GM19239 (cell line): ENCODE measurements at regions not wholly inside any gene's neighbourhood (a gene's known extent, or its start where the extent isn't known, plus 50 kb on each side); places are given as distances from the start of the nearest gene placed in this dataset.
"Not testable (repeated sequence)": the region's sequence is repeated elsewhere in the genome, so short reads cannot be mapped to it uniquely, and the experiment has no call there.

Source experiments
- DNase-seq: peaks from one replicate; pipeline ENCODE4 v3.0.0; 2011; ENCODE audit warnings: low spot score; ENCODE audit not compliant: insufficient read length
- FAIRE-seq: peaks from 2 replicates; lab custom pipeline; 2011; peaks lifted over from hg19 to GRCh38; lab: Jason Lieb, UNC

DNA sequence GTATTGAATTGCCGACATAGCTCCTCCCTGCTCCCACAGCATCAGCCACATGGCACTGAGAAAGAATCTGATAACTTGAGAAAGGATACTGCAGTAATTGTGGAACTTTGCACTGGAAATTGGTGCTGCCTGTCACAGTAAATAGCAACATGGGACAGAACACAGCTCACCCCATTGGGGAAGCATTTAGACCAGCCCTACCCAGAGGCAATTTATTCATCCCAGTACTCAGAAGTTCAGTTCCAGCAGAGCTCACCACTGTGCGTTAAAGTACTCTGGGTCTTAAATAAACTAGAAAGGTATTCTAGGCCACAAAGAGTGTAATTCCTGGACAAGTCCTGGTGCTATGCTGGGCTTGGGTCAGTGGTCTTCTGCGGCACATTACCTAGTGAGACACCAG lies 347.1 kb downstream of the PYDC2 start:
- DNase-seq (no peak), FAIRE-seq (no peak)

- DNase-seq, result no peak
- no peak for FAIRE-seq
Measured at GRCh38 chr3:191809326-191809949, 348.5 kb downstream of the PYDC2 start.

DNA sequence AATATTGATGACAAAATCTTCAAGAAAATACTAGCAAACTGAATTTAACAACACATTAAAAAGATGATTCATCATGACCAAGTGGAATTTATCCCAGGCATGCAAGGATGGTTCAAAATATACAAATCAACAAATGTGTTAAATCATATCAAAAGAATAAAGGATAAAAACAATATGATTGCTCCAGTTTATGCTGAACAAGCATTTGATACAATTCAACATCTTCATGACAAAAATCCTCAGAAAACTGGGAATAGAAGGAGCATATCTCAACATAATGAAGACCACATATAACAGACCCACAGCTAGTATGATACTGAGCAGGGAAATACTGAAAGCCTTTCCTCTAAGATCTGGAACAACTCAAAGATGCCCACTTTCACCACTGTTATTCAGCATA lies 352.3 kb downstream of the PYDC2 start:
- DNase-seq (no peak), FAIRE-seq (no peak)

- no peak for DNase-seq
- no peak for FAIRE-seq
Measured at GRCh38 chr3:191848818-191849217, 387.9 kb downstream of the PYDC2 start.

DNA sequence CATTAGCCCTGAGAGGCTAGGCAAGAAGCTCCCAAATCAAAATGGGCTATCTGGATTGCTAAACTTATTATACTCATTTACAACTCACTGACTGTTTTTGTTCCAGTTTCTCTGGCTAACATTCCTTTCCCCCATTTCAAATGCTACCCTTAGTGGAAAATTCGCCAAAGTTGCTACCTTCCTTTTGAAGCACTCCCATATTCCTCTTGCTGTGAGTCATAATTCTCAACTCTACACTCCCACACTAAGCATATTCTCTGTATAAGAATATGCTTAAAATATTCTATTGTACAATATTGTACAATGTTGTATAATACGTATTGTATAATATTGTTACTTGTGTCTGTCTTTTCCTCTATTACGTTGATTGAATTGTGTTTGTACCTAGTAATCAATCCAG lies 398.6 kb downstream of the PYDC2 start:
- no peak for DNase-seq
- FAIRE-seq, result no peak

- FAIRE-seq, result no peak
Measured at GRCh38 chr3:191869738-191870415, 408.9 kb downstream of the PYDC2 start.

DNA sequence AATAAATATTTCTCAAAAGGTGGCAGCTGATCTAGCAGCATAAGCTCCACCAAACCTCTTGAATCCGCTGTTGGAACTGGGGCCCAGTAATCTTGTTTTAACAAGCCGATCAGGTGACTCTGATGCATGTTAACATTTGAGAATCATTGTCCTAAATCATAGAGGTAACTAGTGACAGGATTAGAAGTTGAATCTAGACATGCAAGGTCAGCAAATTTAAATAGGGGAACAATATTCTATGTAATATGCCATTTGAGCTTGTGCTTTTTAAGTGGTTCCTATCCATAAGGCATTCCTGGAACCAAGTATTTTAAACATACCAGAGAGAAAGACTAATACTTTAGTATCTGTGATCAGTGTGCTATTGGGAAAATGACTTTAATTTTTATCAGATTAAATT lies 412.8 kb downstream of the PYDC2 start:
- FAIRE-seq (no peak), DNase-seq (no peak)

More at GRCh38 chr3:191869738-191870415, 408.9 kb downstream of the PYDC2 start:
- no peak for DNase-seq

DNA sequence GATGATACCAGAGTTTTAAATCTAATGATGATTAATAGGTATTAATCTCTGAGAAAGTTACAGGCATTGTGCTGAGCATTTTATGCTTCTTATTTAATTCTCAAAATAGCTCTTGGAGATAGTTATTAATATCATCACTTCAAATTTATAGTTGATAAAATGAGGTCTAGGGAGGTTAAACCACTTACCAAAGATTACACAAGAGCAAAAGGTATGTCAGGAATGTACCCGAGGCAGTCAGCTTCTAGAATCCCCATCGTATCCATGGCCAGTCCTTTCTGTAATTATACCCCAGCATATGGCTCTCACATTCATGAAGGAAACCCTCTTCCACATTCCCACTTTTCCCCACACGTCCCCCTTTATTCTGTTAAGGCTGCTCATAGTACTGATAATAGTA lies 421.3 kb downstream of the PYDC2 start:
- DNase-seq (no peak), FAIRE-seq (no peak)

DNA sequence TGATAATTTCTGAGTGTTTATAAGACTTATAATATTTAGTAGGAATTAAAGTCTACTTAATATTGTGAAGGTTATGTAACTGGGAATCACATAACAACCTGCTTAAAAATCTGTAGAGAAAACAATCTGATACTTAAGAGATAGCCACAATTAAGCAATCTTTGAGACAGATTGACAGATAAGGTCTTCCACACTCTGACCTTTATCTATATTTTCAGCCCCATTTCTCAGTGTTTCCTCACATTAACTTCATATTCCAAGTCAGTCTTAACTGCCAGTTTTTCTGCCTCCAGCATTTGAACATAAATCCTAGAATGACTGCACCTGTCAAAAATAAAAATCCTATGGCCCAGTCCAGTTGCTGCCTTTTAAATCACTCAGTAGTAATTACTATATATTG lies 423.2 kb downstream of the PYDC2 start:
- DNase-seq (no peak), FAIRE-seq (no peak)

DNA sequence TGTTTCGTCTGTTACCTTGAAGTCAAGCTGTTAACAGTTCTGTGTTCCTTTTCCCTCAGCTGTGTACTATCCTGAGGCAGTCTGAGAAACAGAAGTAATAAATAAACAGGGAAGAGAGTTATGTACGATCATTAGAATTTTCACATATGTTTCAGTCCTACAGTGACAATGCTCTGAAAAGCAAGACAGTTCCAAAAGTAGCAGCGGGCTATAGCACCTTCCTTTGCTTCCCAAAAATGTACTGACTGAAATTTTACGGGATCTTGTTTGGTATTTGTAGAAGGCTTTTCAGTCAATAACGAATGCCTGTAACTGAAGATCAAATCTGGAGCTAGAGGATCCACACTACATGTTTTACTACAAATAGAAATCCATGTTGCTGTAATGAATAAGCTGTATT lies 428.1 kb downstream of the PYDC2 start:
- FAIRE-seq, result no peak

DNA sequence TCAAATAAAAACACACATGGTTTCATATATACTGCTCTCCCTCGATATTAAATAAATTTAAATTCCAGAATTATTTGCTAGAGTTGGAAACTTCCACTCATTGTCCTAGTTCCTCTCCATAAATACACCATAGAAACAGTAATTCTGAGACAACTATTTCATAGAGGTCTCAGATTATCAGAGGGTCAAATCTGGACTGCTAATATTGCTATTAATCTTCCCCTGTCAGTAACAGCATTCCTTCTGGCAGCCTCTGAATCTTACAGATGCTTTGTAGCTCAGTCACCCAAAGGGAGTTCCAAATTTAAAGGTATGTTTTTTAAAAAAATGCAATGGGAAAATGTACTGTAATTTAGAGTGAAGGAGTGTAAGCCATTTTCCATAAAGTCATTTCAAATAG lies 428.8 kb downstream of the PYDC2 start:
- FAIRE-seq (no peak), DNase-seq (no peak)

More for the DNA sequence above, 428.1 kb downstream of the PYDC2 start:
- DNase-seq, result no peak

DNA sequence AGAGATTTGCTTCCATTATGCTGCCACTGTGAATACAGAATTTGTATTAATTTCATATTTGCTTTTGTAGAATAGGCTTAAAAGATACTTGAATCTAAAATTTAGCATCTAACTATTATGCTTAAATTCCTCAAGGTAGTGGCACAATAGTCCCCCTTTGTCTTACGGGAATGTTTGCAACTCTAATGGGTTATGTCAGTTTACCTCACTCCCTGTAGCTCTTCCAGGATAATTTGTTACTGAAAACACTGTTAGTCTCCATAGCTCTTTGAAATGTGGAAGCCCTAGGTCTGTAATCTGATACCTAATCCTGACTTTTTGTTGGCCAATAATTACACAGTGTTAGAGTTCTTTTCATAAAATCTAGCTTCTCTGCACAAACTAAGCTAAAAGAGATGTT lies 433.4 kb downstream of the PYDC2 start:
- DNase-seq (no peak), FAIRE-seq (no peak)

DNA sequence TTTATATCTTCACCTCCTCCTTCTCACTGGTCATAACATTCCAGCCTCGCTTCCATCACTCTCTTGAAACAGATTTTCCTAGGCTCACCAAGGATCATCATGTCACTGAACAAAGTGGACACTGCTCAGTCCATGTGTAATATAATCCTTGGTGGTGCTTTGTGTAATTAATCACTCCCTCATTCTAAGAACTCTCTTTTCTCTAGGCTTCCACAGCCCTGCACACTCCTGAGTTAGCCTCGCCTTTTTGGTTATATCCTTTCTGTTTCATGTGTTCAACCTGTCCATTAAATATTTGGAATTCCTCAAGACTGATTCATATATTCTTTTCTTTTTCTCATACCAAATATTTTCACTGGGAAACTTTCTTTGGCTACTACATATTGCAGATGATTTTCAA lies 440.8 kb downstream of the PYDC2 start:
- FAIRE-seq, result no peak
- DNase-seq, result no peak

GRCh38 chr3:191912616-191913204 lies 451.7 kb downstream of the PYDC2 start:
- FAIRE-seq (no peak), DNase-seq (no peak)

DNA sequence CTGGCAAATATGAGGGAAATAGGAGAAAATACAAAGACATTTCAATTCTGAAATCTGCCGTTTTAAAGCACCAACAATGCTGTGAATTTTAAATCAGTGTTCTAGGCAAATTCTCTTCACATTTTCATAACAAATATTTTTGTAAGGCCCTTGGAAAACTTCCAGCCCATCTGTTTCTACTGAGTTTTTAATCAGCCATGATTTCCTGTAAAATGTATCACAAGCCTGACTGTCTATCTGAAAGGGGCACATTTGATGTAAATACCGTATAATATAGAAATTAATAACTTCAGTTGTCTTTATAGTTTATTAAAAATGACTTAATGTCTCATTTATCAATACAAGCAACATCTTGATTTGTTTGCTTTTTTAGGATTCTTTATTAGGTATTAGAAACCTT lies 454.7 kb downstream of the PYDC2 start:
- DNase-seq, result no peak
- FAIRE-seq, result no peak

- no peak for FAIRE-seq
- no peak for DNase-seq
Measured at GRCh38 chr3:191919491-191920026, 458.6 kb downstream of the PYDC2 start.

GRCh38 chr3:191922570-191922969 lies 461.6 kb downstream of the PYDC2 start:
- FAIRE-seq (no peak), DNase-seq (no peak)

DNA sequence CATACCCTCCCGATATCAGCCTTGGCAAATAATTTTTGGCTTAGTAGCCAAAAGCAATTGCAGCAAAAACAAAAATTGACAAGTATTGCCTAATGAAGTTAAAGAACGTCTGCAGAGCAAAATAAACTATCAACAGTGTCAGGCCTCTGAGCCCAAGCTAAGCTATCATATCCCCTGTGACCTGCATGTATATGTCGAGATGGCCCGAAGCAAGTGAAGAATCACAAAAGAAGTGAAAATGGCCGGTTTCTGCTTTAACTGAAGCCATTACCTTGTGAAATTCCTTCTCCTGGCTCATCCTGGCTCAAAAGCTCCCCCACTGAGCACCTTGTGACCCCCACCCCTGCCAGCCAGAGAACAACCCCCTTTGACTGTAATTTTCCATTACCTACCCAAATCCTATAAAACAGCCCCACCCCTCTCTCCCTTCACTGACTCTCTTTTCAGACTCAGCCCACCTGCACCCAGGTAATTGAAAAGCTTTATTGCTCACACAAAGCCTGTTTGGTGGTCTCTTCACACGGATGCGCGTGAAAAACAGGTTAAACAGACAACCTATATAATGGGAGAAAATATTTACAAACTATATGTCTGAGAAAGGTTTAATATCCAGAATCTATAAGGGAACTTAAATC lies 466.3 kb downstream of the PYDC2 start:
- not testable (repeated sequence) for FAIRE-seq, DNase-seq

DNA sequence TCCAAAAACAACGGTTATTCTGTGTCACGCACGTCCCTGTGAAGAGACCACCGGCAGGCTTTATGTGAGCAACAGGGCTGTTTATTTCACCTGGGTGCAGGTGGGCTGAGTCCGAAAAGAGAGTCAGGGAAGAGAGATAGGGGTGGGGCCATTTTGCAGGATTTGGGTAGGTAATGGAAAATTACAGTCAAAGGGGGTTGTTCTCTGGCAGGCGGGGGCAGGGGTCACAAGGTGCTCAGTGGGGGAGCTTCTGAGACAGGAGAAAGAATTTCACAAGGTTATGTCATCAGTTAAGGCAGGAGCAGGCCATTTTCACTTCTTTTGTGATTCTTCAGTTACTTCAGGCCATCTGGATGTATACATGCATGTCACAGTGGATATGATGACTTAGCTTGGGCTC lies 467.0 kb downstream of the PYDC2 start:
- DNase-seq, result not testable (repeated sequence)

DNA sequence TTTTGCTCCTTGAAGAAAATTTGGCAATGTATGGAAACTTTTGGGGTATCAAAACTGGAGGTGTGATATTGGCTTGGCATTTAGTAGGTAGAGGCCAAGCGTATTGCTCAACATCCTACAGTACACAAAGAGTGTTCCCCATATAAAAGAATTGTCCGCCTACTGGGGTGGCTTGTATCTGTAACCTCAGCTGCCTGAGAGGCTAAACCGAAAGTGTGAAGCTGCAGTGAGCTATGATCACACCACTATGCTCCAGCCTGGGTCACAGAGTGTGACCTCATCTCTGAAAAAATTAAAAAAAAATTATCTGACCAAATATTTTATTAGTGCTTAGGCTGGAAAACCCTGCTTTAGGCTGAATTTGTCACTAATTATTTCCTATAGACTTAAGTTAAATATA lies 483.9 kb downstream of the PYDC2 start:
- FAIRE-seq, result no peak
- no peak for DNase-seq

More for the DNA sequence above, 467.0 kb downstream of the PYDC2 start:
- FAIRE-seq, result not testable (repeated sequence)

- no peak for FAIRE-seq
Measured at GRCh38 chr3:191952186-191952585, 491.2 kb downstream of the PYDC2 start.

More at GRCh38 chr3:191952186-191952585, 491.2 kb downstream of the PYDC2 start:
- DNase-seq, result no peak
